Fibroblast of villous mesenchyme (primary cell): ENCODE measurements at regions not wholly inside any gene's neighbourhood (a gene's known extent, or its start where the extent isn't known, plus 50 kb on each side); places are given as distances from the start of the nearest gene placed in this dataset.
"Not testable (repeated sequence)": the region's sequence is repeated elsewhere in the genome, so short reads cannot be mapped to it uniquely, and the experiment has no call there.

Source experiments
- DNase-seq: peaks from one replicate; pipeline ENCODE4 v3.0.0-alpha.2; 2010; ENCODE audit warnings: low read depth
- H3K4me3 ChIP-seq: 2 replicates; pipeline ENCODE4 v1.5.1; 2011; ENCODE audit warnings: low read depth, mild to moderate bottlenecking, low read length
- CTCF ChIP-seq: IDR thresholded peaks from 2 replicates; pipeline ENCODE4 v1.5.1; 2012; ENCODE audit warnings: low read depth, mild to moderate bottlenecking, low read length; ENCODE audit not compliant: insufficient read depth

- no peak for TF ChIP-seq CTCF
- no peak for DNase-seq
- no peak overlapping the region for H3K4me3 ChIP-seq
Observed at GRCh38 chr4:103499094-103499493, 220.7 kb downstream of the TACR3 start.

- DNase-seq = no peak
- no peak for TF ChIP-seq CTCF
- no peak overlapping the region for H3K4me3 ChIP-seq
Observed at GRCh38 chr4:103498161-103499070, 221.4 kb downstream of the TACR3 start.

GRCh38 chr4:103497692-103498091, 222.1 kb downstream of the TACR3 start:
- no peak overlapping the region for H3K4me3 ChIP-seq
- no peak for DNase-seq
- no peak for TF ChIP-seq CTCF

GRCh38 chr4:103496800-103497199, 223.0 kb downstream of the TACR3 start:
- no peak for TF ChIP-seq CTCF
- no peak for DNase-seq
- no peak overlapping the region for H3K4me3 ChIP-seq

DNA sequence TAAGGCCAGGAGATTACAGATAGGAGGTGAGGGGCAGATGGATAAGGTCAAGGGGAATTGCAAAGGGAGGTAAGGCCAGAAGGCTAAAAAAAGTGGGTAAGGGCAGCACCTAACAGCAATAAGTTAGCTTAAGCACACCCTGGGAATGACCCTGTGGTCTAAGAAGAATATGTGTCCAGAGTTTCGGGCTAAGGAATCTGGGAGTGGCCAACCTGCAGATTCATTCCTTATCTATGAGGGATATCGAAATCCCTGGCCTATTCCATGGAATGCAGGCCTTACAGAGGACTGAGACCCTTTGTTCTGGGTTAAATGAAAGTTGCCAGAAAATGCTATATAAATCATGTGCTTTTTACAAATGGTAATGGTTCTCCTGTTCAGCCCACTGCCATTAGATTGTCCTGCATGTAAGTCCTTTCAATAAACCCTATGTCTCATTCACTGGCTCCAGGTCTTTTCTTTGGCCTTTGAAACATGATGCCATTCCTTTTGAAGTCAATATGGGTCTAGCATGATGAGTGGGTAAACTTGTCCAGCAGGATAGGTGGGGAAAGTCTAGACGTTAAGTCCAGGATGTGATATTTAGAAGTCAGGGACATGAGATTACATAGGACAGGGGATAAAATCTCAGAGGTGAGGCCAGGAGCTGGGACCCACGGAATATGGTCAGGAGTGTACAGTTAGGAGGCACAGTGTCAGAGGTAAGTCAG, 226.2 kb downstream of the TACR3 start:
- DNase-seq = no peak
- no peak overlapping the region for H3K4me3 ChIP-seq
- TF ChIP-seq CTCF = no peak

DNA sequence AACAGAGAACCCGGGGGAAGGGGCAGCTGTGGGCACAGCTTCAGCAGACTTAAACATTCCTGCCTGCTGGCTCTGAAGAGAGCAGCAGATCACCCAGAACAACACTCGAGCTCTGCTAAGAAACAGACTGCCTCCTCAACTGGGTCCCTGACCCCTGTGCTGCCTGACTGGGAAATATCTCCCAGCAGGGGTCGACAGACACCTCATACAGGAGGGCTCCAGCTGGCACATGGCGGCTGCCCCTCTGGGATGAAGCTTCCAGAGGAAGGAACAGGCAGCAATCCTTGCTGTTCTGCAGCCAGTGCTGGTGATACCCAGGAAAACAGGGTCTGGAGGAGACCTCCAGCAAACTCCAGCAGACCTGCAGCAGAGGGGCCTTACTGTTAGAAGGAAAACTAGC, 234.5 kb downstream of the TACR3 start:
- H3K4me3 ChIP-seq, DNase-seq: not testable (repeated sequence)

- H3K4me3 ChIP-seq = no peak overlapping the region
- no peak for TF ChIP-seq CTCF
- no peak for DNase-seq
Observed at GRCh38 chr4:103484521-103484920, 235.3 kb downstream of the TACR3 start.
